ENCODE measurements at regions not wholly inside any gene's neighbourhood (a gene's known extent, or its start where the extent isn't known, plus 50 kb on each side); places are given as distances from the start of the nearest gene placed in this dataset.

- no peak for DNase-seq
Measured at GRCh38 chr2:205937211-205937610, 148.8 kb downstream of the INO80D start.

- no peak for DNase-seq
Measured at GRCh38 chr2:205936446-205936845, 149.5 kb downstream of the INO80D start.

- DNase-seq, result no peak
Measured at GRCh38 chr2:205934443-205934842, 151.5 kb downstream of the INO80D start.

DNA sequence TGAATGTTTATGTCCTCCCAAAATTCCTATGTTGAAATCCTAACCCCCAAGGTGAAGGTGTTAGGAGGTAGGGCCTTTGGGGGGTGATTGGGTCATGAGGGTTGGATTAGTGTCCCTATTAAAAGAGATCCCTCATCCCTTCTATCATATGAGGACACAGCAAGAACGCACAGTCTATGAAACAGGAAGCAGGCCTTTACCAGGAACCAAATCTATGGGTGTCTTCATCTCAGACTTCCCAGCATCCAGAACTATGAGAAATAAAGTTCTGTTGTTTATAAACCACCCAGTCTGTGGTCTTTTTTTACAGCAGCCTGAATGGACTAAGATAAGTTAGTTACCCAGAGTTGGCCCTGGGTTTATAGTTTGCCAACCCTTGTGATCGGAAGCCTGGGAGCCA, 153.1 kb downstream of the INO80D start:
- DNase-seq, result no peak

DNA sequence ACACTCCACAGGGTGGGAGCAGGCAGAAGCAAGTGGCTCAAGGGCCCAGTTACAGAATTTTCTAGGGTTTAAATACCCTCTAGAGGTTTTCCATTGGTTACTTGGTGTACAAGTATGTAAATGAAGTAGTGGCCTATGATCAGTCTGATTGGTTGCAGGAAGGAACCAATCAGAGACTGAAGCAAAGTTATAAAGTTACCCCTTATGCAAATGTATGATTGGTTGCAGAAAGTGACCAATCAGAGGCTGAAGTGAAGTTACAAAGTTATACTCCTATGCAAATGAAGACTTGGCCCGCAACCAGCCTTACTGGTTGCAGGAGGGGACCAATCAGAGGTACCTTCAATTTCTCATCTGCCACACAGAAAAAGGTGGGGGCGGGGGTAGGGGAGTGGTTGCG, 154.6 kb downstream of the INO80D start:
- DNase-seq, result no peak

DNA sequence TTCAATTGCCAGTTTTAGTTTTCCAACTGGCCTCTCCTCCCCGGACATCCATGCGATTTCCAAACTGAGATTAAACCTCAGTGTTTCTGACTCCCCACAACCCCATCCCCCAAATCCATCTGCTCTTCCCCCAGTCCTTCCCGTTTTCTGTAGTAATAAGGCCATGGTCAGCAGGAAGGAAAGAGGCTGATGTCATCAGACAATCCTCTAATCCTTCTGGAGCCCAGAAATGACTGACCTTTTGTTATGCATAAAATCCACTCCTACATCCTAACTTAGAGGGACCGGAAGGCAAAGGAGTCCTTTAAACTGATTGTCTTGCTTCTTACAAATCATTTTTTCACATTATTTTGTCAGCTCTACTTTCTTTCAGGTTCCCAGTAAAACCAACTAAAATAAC, 155.8 kb downstream of the INO80D start:
- DNase-seq, result no peak

GRCh38 chr2:205929246-205929942, 156.6 kb downstream of the INO80D start:
- no peak for DNase-seq

DNA sequence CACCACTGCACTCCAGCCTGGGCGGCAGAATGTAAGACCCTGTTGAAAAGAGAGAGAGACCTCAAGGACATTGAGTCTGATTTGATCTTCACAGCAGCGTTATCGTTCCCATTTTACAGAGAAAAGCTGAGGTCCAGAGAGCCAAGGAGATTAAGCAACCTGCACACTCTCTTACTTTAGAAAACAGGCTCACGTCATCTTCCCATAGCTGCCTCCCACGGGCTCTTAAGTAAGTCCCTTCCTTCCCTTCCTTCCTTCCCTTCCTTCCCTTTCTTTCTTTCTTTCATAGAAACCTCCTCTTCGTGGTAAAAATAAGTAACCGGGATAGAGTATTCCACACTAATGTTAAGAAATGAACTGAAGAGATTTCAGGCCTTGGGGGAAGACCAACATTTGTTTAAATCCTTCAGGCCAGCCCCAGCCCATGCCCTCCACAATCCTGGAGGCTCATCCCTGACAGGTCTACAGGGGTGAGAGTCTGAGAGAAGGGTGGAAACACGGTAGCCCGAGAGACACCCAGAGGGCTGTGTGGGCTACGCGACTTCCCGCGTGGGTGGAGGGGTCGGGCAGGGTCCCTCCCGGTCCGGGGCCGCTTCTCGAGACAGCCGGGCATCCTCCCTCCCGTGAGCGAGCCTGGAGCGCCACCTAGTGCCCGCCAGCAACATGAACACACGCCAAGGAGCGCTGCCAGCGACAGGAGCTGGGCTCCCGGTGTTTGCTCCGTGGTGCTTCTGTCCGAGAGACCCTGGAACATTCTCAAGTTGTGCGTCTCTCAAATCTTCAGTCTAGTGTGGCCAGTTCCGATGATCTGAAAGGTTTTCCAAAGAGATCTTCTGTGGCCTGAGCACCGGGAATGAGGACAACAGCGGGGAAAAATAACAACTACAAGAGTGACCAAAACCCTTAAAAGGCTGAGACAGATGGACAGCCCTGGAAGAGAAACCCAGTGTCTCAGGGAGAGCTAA, 160.3 kb downstream of the INO80D start:
- peak; percentile 38 for DNase-seq

GRCh38 chr2:205924676-205925075, 161.3 kb downstream of the INO80D start:
- no peak for DNase-seq

- DNase-seq, result no peak
Measured at GRCh38 chr2:205915130-205915524, 170.8 kb downstream of the INO80D start.

GRCh38 chr2:205914213-205915129, 171.5 kb downstream of the INO80D start:
- DNase-seq, result no peak

- DNase-seq, result no peak
Measured at GRCh38 chr2:205913668-205914067, 172.3 kb downstream of the INO80D start.

- DNase-seq, result no peak
Measured at GRCh38 chr2:205911306-205911705, 174.7 kb downstream of the INO80D start.

DNA sequence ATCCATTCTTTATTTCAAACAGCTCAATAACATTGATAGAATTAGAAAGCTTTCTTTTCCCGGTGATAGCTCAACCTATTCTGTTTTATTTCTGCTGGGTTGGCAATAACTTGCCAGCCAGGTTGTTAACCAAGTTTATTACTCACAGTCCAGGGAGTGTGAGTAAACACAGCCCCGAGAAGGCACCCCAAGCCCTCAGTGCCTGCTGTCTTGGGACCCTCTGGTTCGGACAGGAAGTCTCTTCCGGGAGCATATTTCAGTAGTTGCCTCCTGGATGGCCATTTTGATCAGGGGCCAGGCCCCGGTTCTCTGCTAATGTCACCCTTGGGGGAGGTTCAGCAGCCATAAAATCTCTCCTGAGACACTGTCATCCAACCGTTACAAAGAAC, 176.8 kb downstream of the INO80D start:
- DNase-seq, result no peak

DNA sequence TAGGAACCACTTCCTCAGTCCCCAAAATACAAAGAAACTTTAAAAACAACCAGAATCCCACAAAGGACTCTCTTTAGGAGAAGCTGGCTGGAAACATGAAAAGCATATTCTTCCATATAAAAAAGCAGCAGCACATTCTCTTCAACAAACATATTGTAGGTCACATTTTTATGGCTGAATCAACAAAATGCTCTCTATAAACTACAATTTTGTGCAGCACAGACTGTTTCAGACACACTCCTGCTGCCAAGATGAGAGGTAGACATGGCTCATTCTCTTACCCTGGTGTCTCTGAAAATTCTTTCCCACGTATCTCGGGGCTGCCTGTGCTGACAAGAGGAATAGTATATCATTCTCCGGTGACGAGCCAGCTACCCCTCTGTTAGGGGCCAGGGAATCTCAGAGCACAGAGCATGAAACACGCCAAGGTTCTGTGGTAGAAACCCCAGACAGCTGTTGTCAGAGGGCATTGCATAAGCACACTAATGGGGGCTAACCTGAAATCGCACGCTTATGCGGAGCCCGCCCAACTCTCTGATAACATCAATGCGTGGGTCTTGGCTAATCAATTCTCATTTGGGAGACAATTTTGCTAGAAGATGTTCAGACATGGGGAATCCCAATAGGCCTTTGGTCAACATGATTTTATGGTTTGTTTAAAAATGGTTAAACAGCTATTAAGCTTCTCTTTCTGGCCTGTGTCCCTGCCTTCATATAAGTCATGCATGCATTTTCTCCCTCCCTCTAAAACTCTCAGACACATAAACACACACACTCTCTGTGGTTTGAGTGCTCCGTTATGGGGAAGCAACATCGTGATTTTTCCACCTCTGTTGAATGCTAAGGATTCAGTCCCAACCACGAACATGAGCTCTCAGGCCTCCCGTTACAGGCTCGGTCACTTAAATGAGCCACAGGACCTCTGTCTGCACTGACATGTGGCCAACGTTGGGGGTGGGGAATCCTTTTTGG, 177.5 kb downstream of the INO80D start:
- no peak for DNase-seq

DNA sequence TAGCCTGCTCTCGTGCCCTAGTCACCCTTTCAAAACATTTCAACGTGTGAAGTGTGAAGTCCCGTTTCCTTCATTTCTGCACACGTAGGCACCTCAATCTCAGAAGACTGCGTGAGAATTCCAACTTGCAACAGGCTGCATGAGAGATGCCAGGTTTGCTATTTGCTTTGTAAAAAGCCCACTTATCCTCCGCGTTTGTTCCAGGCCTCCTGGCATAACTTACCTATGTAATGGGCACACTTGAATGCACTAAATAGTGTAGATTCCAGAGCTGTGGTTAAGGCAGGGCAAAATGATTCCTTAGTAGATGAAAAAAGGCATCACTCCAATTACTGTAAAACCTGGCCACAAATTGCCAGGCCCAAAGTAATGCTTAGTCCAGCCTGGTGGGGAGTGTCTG, 179.6 kb downstream of the INO80D start:
- no peak for DNase-seq

DNA sequence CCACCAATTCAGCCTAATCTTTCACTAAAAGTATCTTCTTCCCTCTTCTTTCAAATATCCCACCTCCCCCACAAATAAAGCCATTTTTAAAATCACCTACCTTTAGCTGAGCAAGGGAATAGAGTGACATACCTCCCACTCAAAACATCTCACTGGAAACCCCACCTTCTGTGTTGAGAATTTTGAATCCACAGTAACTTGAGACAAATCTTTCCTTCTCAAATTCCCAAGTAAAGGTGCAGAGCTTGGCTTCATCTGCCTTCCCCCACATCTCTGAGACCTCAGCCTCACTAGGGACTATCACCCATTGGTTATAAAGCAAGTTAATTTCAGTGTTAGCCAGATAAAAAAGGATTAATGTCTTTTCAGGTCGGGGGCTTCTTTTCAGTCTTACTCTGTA, 180.4 kb downstream of the INO80D start:
- DNase-seq, result no peak

DNA sequence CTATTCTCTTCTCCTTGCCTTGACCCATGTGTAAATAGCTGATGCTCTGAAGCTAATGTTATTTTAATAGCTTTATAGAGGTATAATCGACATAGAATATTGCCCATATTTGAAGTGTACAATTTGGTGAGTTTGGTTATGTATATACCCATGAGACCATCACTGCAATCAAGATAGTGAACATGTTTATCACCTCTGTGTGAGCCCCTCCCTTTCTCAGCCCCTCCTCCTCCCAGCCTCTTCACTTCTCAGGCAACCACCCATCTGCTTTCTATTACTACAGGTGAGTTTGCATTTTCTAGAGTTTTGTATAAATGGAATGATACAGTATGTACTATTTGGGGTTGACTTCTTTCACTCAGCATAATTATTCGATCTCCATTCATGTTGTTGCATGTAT, 181.1 kb downstream of the INO80D start:
- no peak for DNase-seq

DNA sequence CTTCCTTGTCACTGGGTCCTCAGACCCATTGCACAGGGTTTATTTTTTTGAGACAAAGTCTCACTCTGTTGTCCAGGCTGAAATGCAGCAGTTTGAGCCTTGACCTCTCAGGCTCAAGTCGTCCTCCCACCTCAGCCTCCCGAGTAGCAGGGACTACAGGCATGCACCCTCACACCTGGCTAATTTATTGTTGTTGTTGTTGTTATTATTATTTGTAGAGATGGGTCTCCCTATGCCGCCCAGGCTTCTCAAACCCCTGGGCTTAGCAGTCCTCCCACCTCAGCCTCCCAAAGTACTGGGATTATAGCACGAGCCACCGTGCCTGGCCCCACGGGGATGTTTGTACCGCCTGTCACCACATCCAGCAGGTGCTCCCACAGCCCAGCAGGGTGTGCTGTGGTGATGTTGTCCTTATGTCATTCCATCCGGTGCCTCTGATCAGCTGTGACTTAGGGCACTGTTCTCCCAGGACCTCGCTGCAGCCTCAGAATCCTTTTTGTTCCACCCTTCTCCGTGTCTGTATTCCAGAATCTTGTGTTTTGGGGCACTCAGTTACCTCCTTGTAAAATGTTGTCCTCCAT, 182.3 kb downstream of the INO80D start:
- no peak for DNase-seq

DNA sequence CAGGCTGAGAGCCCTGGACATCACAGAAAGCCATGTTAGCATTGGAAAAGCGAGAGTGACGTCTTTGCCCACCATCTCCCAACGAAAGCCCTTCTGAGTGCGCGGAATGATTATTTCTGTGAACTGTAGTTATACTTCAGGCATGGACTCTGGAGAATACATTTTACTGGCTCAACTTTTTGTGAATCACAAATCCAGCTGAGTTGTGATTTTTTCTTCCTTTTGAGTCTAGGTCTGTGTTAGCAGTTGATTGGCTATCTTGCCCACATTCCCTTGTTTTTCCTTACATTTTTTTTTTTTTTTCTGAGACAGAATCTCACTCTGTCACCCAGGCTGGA, 183.1 kb downstream of the INO80D start:
- no peak for DNase-seq

- DNase-seq, result no peak
Measured at GRCh38 chr2:205902041-205902899, 183.7 kb downstream of the INO80D start.

All from NK-92 treated with Interleukin-12 subunit alpha and Interleukin-12 subunit beta, amount 100 ng/mL, for 24 hours (cell line).